ENCODE measurements at regions not wholly inside any gene's neighbourhood (a gene's known extent, or its start where the extent isn't known, plus 50 kb on each side); places are given as distances from the start of the nearest gene placed in this dataset.

DNA sequence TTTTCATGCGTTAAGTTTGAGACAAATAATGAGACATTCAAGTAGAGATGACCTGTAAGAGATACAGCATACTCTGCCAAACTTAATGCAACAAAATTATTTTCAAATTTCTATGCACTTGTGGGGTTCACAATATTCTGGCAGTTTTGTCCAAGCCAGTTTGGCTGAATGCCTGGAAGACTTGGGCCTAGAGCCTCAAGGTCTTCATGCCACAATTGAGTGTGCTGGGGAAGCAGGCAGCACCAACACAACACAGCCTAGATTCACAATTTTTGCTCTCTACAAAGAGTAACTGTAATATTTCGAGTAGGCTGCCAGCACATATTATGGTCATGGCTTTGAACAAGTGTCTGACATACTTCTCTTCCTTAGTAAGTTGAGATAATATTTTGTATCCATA is 461.4 kb upstream of the SPHKAP start:
- TF ChIP-seq CTCF (IDR thresholded peaks at IDR 0.05; ENCODE audit: low read depth, low read length), result no peak
- ChIA-PET POLR2A (no interaction called here), CTCF (no interaction called here)
- no peak overlapping the region for H3K27ac ChIP-seq (ENCODE audit: low read depth, low read length)
- H3K27me3 ChIP-seq (ENCODE audit: control insufficient read depth, insufficient read depth, low read length), result no peaks in the 10 kb centered on the region
- DNase-seq (ENCODE audit: low read depth, low spot score), result no peak
- H3K9me3 ChIP-seq (ENCODE audit: control insufficient read depth, insufficient read depth, low read length), result no peaks in the 10 kb centered on the region
- H3K4me3 ChIP-seq (ENCODE audit: low read depth, low read length), result no peak overlapping the region

- POLR2A ChIA-PET, result no interaction called here
- Histone ChIP-seq H3K9me3 (ENCODE audit: control insufficient read depth, insufficient read depth, low read length) (no peaks in the 10 kb centered on the region), H3K4me3 (ENCODE audit: low read depth, low read length) (no peak overlapping the region), H3K27me3 (ENCODE audit: control insufficient read depth, insufficient read depth, low read length) (no peaks in the 10 kb centered on the region), H3K27ac (ENCODE audit: low read depth, low read length) (no peak overlapping the region)
- DNase-seq (ENCODE audit: low read depth, low spot score), result no peak
- TF ChIP-seq CTCF (IDR thresholded peaks at IDR 0.05; ENCODE audit: low read depth, low read length), result no peak
- CTCF ChIA-PET, result no interaction called here
Observed at GRCh38 chr2:228630786-228631185, 449.3 kb upstream of the SPHKAP start.

- no peak for DNase-seq (ENCODE audit: low read depth, low spot score)
- Histone ChIP-seq H3K4me3 (ENCODE audit: low read depth, low read length) (no peak overlapping the region), H3K9me3 (ENCODE audit: control insufficient read depth, insufficient read depth, low read length) (no peaks in the 10 kb centered on the region), H3K27me3 (ENCODE audit: control insufficient read depth, insufficient read depth, low read length) (no peaks in the 10 kb centered on the region), H3K27ac (ENCODE audit: low read depth, low read length) (no peak overlapping the region)
- CTCF ChIA-PET, result no interaction called here
- POLR2A ChIA-PET, result no interaction called here
- no peak for TF ChIP-seq CTCF (IDR thresholded peaks at IDR 0.05; ENCODE audit: low read depth, low read length)
Observed at GRCh38 chr2:228629251-228629650, 447.8 kb upstream of the SPHKAP start.

GRCh38 chr2:228628682-228629081 is 447.2 kb upstream of the SPHKAP start:
- no peak for DNase-seq (ENCODE audit: low read depth, low spot score)
- H3K27me3 ChIP-seq (ENCODE audit: control insufficient read depth, insufficient read depth, low read length), result no peaks in the 10 kb centered on the region
- no peak for TF ChIP-seq CTCF (IDR thresholded peaks at IDR 0.05; ENCODE audit: low read depth, low read length)
- no peaks in the 10 kb centered on the region for H3K9me3 ChIP-seq (ENCODE audit: control insufficient read depth, insufficient read depth, low read length)
- H3K4me3 ChIP-seq (ENCODE audit: low read depth, low read length), result no peak overlapping the region
- no peak overlapping the region for H3K27ac ChIP-seq (ENCODE audit: low read depth, low read length)
- POLR2A ChIA-PET, result no interaction called here
- CTCF ChIA-PET, result no interaction called here

DNA sequence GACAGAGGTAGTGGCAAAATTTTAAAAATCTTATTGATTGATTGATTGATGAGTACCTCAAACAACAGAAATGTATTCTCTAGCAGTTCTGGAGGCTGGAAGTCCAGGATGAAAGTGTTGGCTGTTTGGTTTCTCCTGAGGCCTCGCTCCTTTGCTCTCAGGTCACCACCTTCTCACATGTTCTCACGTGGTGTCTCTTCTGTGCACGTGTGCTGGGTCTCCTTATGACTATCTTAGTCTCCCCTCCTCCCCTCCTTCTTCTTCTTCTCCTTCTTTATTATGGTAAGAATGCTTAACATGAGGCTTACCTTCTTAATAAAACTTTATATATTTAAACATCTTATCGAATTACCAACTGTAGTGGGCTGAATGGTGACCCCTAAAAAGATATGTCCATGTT is 446.0 kb upstream of the SPHKAP start:
- ChIA-PET CTCF (no interaction called here), POLR2A (no interaction called here)
- H3K9me3 ChIP-seq (ENCODE audit: control insufficient read depth, insufficient read depth, low read length), result no peaks in the 10 kb centered on the region

More for the DNA sequence above, 446.0 kb upstream of the SPHKAP start:
- no peaks in the 10 kb centered on the region for H3K27me3 ChIP-seq (ENCODE audit: control insufficient read depth, insufficient read depth, low read length)
- H3K4me3 ChIP-seq (ENCODE audit: low read depth, low read length), result no peak overlapping the region
- no peak overlapping the region for H3K27ac ChIP-seq (ENCODE audit: low read depth, low read length)
- no peak for TF ChIP-seq CTCF (IDR thresholded peaks at IDR 0.05; ENCODE audit: low read depth, low read length)
- no peak for DNase-seq (ENCODE audit: low read depth, low spot score)

Measured in AG04450 (cell line).